Natural killer cell (primary cell): ENCODE measurements at regions not wholly inside any gene's neighbourhood (a gene's known extent, or its start where the extent isn't known, plus 50 kb on each side); places are given as distances from the start of the nearest gene placed in this dataset.

Experiments used
- ATAC-seq, 3 donors: fragments of 150-1000 bp in 2 of 3; fragments of 200-7000 bp in 1 of 3; cut with Tn5 transposase; 1 replicate in 1 of 3; 2 replicates in 2 of 3; pipeline ENCODE4 v1.10.0; 2021; ENCODE audit warnings: mild to moderate bottlenecking in 2 of 3, moderate library complexity in 2 of 3
- DNase-seq, 2 donors: peaks; one replicate each; pipeline versions ENCODE4 v3.0.0 to v3.0.0-alpha.2; 2013 to 2021; ENCODE audit warnings: mixed read lengths in 1 of 2
- H3K27ac ChIP-seq: one replicate; pipeline ENCODE4 v1.5.1; 2013; ENCODE audit warnings: mild to moderate bottlenecking, low read length
- H3K27me3 ChIP-seq: one replicate; pipeline ENCODE4 v1.6.1; 2013; ENCODE audit warnings: low read length; ENCODE audit not compliant: control insufficient read depth, insufficient read depth
- H3K36me3 ChIP-seq: one replicate; pipeline ENCODE4 v1.6.1; 2013; ENCODE audit warnings: low read length; ENCODE audit not compliant: control insufficient read depth, insufficient read depth
- H3K4me1 ChIP-seq: one replicate; pipeline ENCODE4 v1.6.1; 2013; ENCODE audit warnings: low read length; ENCODE audit not compliant: control insufficient read depth, insufficient read depth
- H3K4me3 ChIP-seq: one replicate; pipeline ENCODE4 v1.5.1; 2013; ENCODE audit warnings: low read length
- H3K9me3 ChIP-seq: one replicate; pipeline ENCODE4 v1.6.1; 2013; ENCODE audit warnings: low read length; ENCODE audit not compliant: control insufficient read depth, insufficient read depth
- H3K27ac Mint-ChIP-seq, 2 donors: one replicate each; pipeline ENCODE4 v1.8.0; 2022; ENCODE audit warnings: mild to moderate bottlenecking in 2 of 2, mixed read lengths in 2 of 2, moderate library complexity in 1 of 2
- H3K27me3 Mint-ChIP-seq, 2 donors: one replicate each; pipeline ENCODE4 v1.8.0; 2022; ENCODE audit warnings: low read depth in 2 of 2, mixed read lengths in 2 of 2
- H3K36me3 Mint-ChIP-seq: one replicate; pipeline ENCODE4 v1.8.0; 2022; ENCODE audit warnings: mixed read lengths
- H3K4me1 Mint-ChIP-seq, 2 donors: one replicate each; pipeline ENCODE4 v1.8.0; 2022; ENCODE audit warnings: mixed read lengths in 2 of 2
- H3K4me3 Mint-ChIP-seq: one replicate; pipeline ENCODE4 v1.8.0; 2022; ENCODE audit warnings: mild to moderate bottlenecking, moderate library complexity, mixed read lengths
- H3K9me3 Mint-ChIP-seq, 2 donors: one replicate each; pipeline ENCODE4 v1.8.0; 2022; ENCODE audit warnings: mixed read lengths in 2 of 2
- WGBS: methylation state at CpG from one replicate; pipeline ENCODE4 v1.1.7; 2013; ENCODE audit warnings: missing lambda C conversion rate; ENCODE audit not compliant: insufficient coverage; 5-methylcytosine and 5-hydroxymethylcytosine counted together
- intact Hi-C: fragments of 100-400 bp; cut with micrococcal nuclease; formaldehyde crosslinking; loops from one replicate; pipeline ENCODE4 v1.14.2; 2022
- TF ChIP-seq, protein P1 (sequence below): fragments of 200-600 bp; IDR thresholded peaks from one replicate; pipeline ENCODE4 v1.8.0; 2022; ENCODE audit warnings: antibody characterized with exemption

DNA sequence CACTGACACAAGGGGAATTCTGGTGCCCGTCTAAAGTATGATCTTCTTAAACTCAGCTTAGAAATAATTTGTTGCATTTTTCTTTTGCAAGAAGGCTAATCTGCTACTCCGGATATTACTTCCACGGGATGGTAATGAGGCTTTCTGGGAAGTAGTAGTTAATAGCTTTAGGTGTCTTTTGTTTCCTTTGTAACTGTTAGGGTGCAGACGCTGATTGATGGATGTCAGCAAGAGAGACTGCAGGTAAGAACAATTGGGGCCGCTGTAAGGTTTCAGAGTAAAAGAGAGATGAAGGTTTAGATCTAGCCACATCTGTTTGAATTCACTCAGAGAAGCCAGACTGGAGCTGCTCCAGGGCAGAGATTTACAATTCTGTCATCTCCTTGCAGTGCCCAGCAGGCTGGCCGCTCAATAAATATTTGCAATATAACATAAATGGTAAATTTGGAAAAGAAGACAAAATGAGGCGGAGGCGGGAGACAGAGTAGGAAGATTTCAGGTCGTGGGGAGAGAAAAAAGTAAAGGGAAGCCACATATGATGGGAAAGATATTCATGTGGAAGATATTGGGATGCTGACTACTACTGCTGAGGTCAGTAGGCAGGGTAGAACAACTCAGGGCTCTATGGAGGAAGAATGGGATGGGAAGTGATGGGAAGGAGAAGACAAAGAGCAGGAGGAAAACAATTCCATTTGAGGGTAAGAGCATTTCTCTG, 320.5 kb downstream of the AASDHPPT start:
- WGBS, result 81% methylated on average over 9 of the region's 9 CpGs
- H3K4me1 ChIP-seq, result no peaks in the 10 kb centered on the region
- H3K27me3 ChIP-seq, result no peaks in the 10 kb centered on the region
- Mint-ChIP-seq H3K9me3 (peaks cover 10 to 12% of the 10 kb centered on the region in 2 donors), H3K4me1 (no peaks in the 10 kb centered on the region), H3K36me3 (no peaks in the 10 kb centered on the region), H3K4me3 (no peak overlapping the region), H3K27ac (no peak overlapping the region), H3K27me3 (no peaks in the 10 kb centered on the region)
- DNase-seq (no peak), ATAC-seq (no peak)
- H3K9me3 ChIP-seq, result peaks cover 7% of the 10 kb centered on the region
- no peaks in the 10 kb centered on the region for H3K36me3 ChIP-seq
- no peak overlapping the region for H3K4me3 ChIP-seq
- no peak overlapping the region for H3K27ac ChIP-seq
- intact Hi-C loops, result no loop called here
- TF ChIP-seq, protein P1, sequence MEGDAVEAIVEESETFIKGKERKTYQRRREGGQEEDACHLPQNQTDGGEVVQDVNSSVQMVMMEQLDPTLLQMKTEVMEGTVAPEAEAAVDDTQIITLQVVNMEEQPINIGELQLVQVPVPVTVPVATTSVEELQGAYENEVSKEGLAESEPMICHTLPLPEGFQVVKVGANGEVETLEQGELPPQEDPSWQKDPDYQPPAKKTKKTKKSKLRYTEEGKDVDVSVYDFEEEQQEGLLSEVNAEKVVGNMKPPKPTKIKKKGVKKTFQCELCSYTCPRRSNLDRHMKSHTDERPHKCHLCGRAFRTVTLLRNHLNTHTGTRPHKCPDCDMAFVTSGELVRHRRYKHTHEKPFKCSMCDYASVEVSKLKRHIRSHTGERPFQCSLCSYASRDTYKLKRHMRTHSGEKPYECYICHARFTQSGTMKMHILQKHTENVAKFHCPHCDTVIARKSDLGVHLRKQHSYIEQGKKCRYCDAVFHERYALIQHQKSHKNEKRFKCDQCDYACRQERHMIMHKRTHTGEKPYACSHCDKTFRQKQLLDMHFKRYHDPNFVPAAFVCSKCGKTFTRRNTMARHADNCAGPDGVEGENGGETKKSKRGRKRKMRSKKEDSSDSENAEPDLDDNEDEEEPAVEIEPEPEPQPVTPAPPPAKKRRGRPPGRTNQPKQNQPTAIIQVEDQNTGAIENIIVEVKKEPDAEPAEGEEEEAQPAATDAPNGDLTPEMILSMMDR, result no peak

DNA sequence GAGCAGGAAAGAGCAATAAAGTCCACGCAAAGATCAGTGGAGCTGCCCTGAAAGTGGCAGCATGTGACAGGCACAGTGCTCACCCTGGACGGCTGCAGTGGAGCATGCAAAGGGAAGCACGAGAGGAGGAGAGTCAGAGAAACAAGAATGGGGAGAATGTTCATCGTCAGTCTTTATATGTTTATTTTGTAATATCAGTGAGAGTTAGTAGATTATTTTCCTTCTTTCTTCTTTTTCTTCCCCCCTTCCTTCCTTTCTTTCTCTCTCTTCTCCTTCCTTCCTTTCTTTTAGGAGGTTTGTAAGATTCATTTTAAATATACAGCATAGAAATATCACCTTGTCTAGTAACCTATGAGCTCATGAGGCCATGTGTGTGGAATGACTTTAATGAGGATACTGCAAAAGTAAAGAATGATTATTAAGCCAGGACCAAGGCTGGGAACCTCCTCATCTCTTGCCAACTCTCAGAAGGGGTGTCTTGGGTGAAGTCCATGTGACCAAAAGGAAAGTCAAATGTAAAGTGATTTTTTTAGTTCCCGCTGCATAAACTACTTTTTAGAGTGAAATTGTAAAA, 321.1 kb downstream of the AASDHPPT start:
- Histone ChIP-seq H3K27me3 (no peaks in the 10 kb centered on the region), H3K9me3 (peaks cover 7% of the 10 kb centered on the region), H3K4me1 (no peaks in the 10 kb centered on the region), H3K27ac (no peak overlapping the region), H3K36me3 (no peaks in the 10 kb centered on the region), H3K4me3 (no peak overlapping the region)
- 67% methylated on average over 3 of the region's 5 CpGs for WGBS
- TF ChIP-seq, protein P1, result no peak
- Mint-ChIP-seq H3K36me3 (no peaks in the 10 kb centered on the region), H3K4me1 (no peaks in the 10 kb centered on the region), H3K27ac (no peak overlapping the region), H3K9me3 (peaks cover 12 to 14% of the 10 kb centered on the region in 2 donors), H3K27me3 (no peaks in the 10 kb centered on the region), H3K4me3 (no peak overlapping the region)
- DNase-seq, result no peak
- ATAC-seq, result no peak
- intact Hi-C loops, result no loop called here

DNA sequence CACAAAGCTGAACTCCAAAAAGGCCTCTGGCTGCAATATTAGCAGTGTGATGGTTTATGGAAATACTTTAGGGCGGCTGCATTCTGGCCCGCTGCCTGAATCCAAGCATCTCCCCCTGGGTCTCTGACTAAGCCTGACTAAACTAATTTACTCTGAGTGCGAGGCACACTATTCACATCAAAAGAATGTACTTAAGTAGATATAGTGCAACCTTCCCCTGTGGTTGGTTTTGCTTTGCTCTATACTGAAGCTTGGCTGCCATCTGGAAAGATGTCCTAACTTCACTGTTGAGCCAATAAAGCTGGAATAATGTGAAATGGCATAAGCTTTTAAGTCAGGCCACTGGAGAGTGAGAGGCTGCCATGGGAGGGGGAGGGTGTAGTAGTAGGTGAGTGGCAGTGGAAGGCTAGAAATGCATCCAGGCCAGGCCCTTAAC, 321.6 kb downstream of the AASDHPPT start:
- Histone ChIP-seq H3K4me3 (no peak overlapping the region), H3K27ac (no peak overlapping the region), H3K36me3 (no peaks in the 10 kb centered on the region), H3K4me1 (no peaks in the 10 kb centered on the region), H3K27me3 (no peaks in the 10 kb centered on the region), H3K9me3 (peaks cover 7% of the 10 kb centered on the region)
- H3K4me1 Mint-ChIP-seq, result no peaks in the 10 kb centered on the region
- no peak for DNase-seq
- 84% methylated on average over 2 of the region's 3 CpGs for WGBS
- no peaks in the 10 kb centered on the region for H3K36me3 Mint-ChIP-seq
- H3K27me3 Mint-ChIP-seq, result no peaks in the 10 kb centered on the region
- H3K27ac Mint-ChIP-seq, result no peak overlapping the region
- ATAC-seq, result no peak
- no peak overlapping the region for H3K4me3 Mint-ChIP-seq
- intact Hi-C loops, result no loop called here
- peaks cover 13 to 16% of the 10 kb centered on the region in 2 donors for H3K9me3 Mint-ChIP-seq
- TF ChIP-seq, protein P1, result no peak

DNA sequence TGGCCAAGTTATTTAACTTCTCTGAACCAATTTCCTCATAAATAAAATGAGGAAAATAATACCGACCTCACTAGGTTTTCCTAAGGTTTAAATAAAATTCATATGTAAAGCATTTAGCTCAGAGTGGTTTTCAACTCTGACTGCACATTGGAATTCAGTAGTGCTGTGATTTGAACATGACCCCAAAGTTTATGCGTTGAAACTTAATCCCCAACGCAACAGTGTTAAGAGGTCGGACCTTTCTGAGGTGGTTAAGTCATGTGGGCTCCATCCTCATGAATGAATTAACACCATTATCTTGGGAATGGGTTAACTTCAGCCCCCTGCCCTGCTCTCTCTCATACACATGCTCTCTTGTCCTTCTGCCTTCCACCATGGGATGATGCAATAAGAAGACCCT, 322.2 kb downstream of the AASDHPPT start:
- 95% methylated on average over 3 of the region's 4 CpGs for WGBS
- Histone ChIP-seq H3K4me1 (no peaks in the 10 kb centered on the region), H3K27me3 (no peaks in the 10 kb centered on the region), H3K4me3 (no peak overlapping the region), H3K27ac (no peak overlapping the region), H3K36me3 (no peaks in the 10 kb centered on the region), H3K9me3 (peaks cover 8% of the 10 kb centered on the region)
- Mint-ChIP-seq H3K4me3 (no peak overlapping the region), H3K27ac (no peak overlapping the region), H3K4me1 (no peaks in the 10 kb centered on the region), H3K9me3 (peaks cover 15 to 19% of the 10 kb centered on the region in 2 donors), H3K27me3 (no peaks in the 10 kb centered on the region), H3K36me3 (no peaks in the 10 kb centered on the region)
- intact Hi-C loops, result no loop called here
- ATAC-seq, result no peak
- TF ChIP-seq, protein P1, result no peak
- DNase-seq, result no peak
